GM12874 (cell line): ENCODE measurements at regions not wholly inside any gene's neighbourhood (a gene's known extent, or its start where the extent isn't known, plus 50 kb on each side); places are given as distances from the start of the nearest gene placed in this dataset.

Experiments used
- CTCF ChIP-seq: IDR thresholded peaks from 2 replicates; pipeline ENCODE4 v1.5.1; 2011; ENCODE audit warnings: low read depth, mild to moderate bottlenecking, control low read depth, low read length, moderate library complexity; ENCODE audit not compliant: insufficient read depth

- TF ChIP-seq CTCF: no peak
These were observed 470.6 kb downstream of the BCAT1 start for GRCh38 chr12:24478254-24478653.

DNA sequence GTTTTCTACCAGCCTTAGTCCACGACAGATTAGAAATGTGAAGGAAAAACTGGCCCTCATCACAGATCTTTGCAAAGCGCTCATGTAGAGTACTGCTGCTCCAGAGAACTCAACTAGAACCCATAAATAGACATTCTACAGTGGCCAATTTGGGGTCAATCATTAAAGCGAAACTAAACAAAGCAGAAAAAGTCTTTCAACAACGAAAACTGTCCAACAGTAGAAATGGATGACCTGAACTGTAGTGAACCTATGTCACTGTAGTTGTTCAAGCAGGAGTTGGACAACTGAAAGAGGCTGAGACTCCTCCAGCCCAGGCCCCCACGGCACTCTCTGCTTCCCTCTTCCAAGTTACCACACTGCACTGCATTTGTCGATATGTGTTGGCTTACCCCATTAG, 472.6 kb downstream of the BCAT1 start:
- no peak for TF ChIP-seq CTCF

DNA sequence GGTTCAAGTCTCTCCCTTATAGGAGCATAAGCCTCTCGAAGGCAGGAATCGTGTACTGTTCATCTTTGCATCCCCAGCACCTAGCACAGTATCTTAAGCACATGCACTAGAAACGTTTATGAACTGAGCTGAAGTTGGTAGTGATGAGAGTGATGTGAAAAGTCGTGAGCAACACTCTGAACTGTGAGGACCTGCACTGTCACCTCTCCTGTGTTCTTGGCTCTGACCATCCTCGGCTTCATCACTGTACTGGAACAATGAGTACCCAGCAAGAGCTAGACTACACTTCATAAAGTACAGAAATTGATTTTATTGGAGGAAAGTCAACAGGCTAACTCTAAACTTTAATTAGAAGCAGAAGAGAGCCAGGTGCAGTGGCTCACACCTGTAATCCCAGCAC, 473.6 kb downstream of the BCAT1 start:
- no peak for TF ChIP-seq CTCF

DNA sequence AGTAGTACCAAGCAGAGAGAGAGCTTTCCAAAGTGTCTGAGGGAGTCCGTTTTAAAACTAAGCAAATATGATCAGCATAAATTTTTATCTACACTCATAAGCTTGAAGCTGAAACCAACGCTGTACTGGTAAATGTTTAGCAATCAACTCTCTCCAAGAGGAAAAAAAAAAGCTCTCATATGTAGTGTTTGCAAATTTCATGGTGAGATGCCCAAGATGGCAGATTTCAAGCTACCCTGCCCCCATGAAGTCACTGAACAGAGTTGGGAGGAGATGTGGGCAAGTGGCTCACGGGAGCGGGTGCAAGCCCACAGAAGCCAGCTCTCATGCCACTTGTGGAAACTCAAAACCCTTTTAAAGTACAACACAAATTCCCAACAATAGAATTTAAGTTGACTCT, 475.8 kb downstream of the BCAT1 start:
- TF ChIP-seq CTCF: no peak

DNA sequence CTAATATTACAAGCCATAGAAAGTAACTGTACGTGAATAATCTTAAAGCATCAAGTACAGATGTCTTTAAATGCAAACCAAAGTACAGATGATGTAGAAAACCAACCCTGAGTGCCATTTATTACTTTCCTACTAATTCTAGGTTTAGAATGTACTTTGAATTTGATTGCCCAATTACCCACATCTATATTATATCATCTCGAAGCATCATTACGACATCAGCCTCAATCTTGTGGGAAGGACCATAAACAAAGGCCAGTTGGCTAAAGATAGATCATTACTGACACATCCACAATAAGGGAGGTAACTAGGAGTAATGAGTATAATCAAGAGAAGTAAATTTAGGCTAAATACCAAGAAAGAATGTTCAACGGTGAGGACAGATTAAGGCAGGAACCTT, 478.9 kb downstream of the BCAT1 start:
- no peak for TF ChIP-seq CTCF

- no peak for TF ChIP-seq CTCF
These were observed 479.8 kb downstream of the BCAT1 start for GRCh38 chr12:24469089-24469488.

- no peak for TF ChIP-seq CTCF
These were observed 481.7 kb downstream of the BCAT1 start for GRCh38 chr12:24467226-24467625.

- TF ChIP-seq CTCF: no peak
These were observed 485.5 kb downstream of the BCAT1 start for GRCh38 chr12:24463375-24463774.
